HL-60 (cell line): ENCODE measurements at regions not wholly inside any gene's neighbourhood (a gene's known extent, or its start where the extent isn't known, plus 50 kb on each side); places are given as distances from the start of the nearest gene placed in this dataset.

ENCODE experiments used
- CTCF ChIP-seq: IDR thresholded peaks from one replicate; pipeline ENCODE4 v1.5.1; 2011; ENCODE audit warnings: low read length, control low read depth, inconsistent platforms; ENCODE audit not compliant: insufficient read depth
- POLR2AphosphoS5 ChIP-seq: IDR thresholded peaks from 2 replicates; pipeline ENCODE4 v1.6.1; 2012; ENCODE audit warnings: low read depth
- SPI1 ChIP-seq: IDR thresholded peaks from 2 replicates; pipeline ENCODE4 v1.6.1; 2012; ENCODE audit warnings: low read depth, mild to moderate bottlenecking, borderline replicate concordance

GRCh38 chrX:127457161-127457560 is 595.0 kb downstream of the ACTRT1 start:
- TF ChIP-seq CTCF (no peak), POLR2AphosphoS5 (no peak), SPI1 (no peak)
